Embryonic facial prominence (tissue), 1 donor: ENCODE measurements at regions not wholly inside any gene's neighbourhood (a gene's known extent, or its start where the extent isn't known, plus 50 kb on each side); places are given as distances from the start of the nearest gene placed in this dataset.
"Not testable (repeated sequence)": the region's sequence is repeated elsewhere in the genome, so short reads cannot be mapped to it uniquely, and the experiment has no call there.

Experiments used
- DNase-seq: peaks from one replicate; pipeline ENCODE4 v3.0.0-alpha.2; 2016; ENCODE audit errors: extremely low spot score

- DNase-seq: peak; percentile 71
These were observed 622.5 kb downstream of the TYW1 start for GRCh38 chr7:67619175-67619574.

- no peak for DNase-seq
These were observed 623.7 kb downstream of the TYW1 start for GRCh38 chr7:67620216-67620933.

- DNase-seq: no peak
These were observed 625.1 kb downstream of the TYW1 start for GRCh38 chr7:67621704-67622103.

GRCh38 chr7:67625257-67625737 is 628.7 kb downstream of the TYW1 start:
- DNase-seq: peak; percentile 55

- DNase-seq: no peak
These were observed 634.8 kb downstream of the TYW1 start for GRCh38 chr7:67631476-67631875.

- no peak for DNase-seq
These were observed 638.6 kb downstream of the TYW1 start for GRCh38 chr7:67635271-67635670.

- DNase-seq: no peak
These were observed 639.9 kb downstream of the TYW1 start for GRCh38 chr7:67636348-67637022.

- DNase-seq: no peak
These were observed 640.4 kb downstream of the TYW1 start for GRCh38 chr7:67637023-67637358.

GRCh38 chr7:67642542-67642941 is 645.9 kb downstream of the TYW1 start:
- DNase-seq: not testable (repeated sequence)

GRCh38 chr7:67644151-67644550 is 647.5 kb downstream of the TYW1 start:
- DNase-seq: no peak

- no peak for DNase-seq
These were observed 656.3 kb downstream of the TYW1 start for GRCh38 chr7:67652937-67653336.

- no peak for DNase-seq
These were observed 657.3 kb downstream of the TYW1 start for GRCh38 chr7:67653856-67654454.

- DNase-seq: no peak
These were observed 658.0 kb downstream of the TYW1 start for GRCh38 chr7:67654642-67655041.

- no peak for DNase-seq
These were observed 658.5 kb downstream of the TYW1 start for GRCh38 chr7:67655168-67655567.

- no peak for DNase-seq
These were observed 662.5 kb downstream of the TYW1 start for GRCh38 chr7:67659091-67659490.

- no peak for DNase-seq
These were observed 666.2 kb downstream of the TYW1 start for GRCh38 chr7:67662804-67663203.

- DNase-seq: no peak
These were observed 667.0 kb downstream of the TYW1 start for GRCh38 chr7:67663644-67664043.

- not testable (repeated sequence) for DNase-seq
These were observed 669.7 kb downstream of the TYW1 start for GRCh38 chr7:67666359-67666758.

GRCh38 chr7:67671006-67671548 is 674.4 kb downstream of the TYW1 start:
- DNase-seq: no peak

- DNase-seq: no peak
These were observed 677.2 kb downstream of the TYW1 start for GRCh38 chr7:67673861-67674260.

- DNase-seq: not testable (repeated sequence)
These were observed 678.2 kb downstream of the TYW1 start for GRCh38 chr7:67674862-67675261.

- no peak for DNase-seq
These were observed 679.3 kb downstream of the TYW1 start for GRCh38 chr7:67675971-67676370.

GRCh38 chr7:67678419-67678818 is 681.8 kb downstream of the TYW1 start:
- no peak for DNase-seq
